Stimulated activated CD4-positive, alpha-beta T cell treated with anti-CD3 and anti-CD28 coated beads, Interleukin-1b, Interleukin-23, amount 100 ng/mL, for 4 hours (primary cell): ENCODE measurements at regions not wholly inside any gene's neighbourhood (a gene's known extent, or its start where the extent isn't known, plus 50 kb on each side); places are given as distances from the start of the nearest gene placed in this dataset.
A peak's percentile ranks its signal among the peaks of the same experiment; 100 is the strongest.

Experiments used
- DNase-seq, 2 donors: peaks; one replicate each; pipeline ENCODE4 v3.0.0-alpha.2; 2020; ENCODE audit warnings: low read depth in 2 of 2

- DNase-seq = no peak
Measured at GRCh38 chr18:46265196-46266156, 161.3 kb downstream of the HAUS1 start.

GRCh38 chr18:46266473-46266872 lies 162.3 kb downstream of the HAUS1 start:
- no peak for DNase-seq

DNA sequence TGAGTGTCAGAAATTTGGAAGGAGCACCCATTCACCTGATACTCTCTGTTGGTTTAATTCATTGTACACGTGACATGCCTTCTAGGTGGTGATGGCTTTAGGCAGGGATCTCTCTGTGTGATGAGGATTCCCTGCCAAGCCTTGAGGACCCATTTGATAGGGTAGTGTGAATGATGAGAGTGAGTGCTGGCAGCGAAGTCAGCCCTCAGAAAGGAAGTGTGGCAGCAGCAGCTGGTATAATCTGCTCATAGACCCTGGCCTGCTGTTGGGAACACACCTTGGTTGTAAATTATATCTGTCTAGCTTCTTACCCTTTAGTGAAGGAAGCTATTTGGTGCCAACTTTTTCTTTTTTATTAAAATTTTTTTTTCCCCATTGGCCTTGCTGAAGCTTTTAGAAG lies 164.5 kb downstream of the HAUS1 start:
- no peak for DNase-seq

DNA sequence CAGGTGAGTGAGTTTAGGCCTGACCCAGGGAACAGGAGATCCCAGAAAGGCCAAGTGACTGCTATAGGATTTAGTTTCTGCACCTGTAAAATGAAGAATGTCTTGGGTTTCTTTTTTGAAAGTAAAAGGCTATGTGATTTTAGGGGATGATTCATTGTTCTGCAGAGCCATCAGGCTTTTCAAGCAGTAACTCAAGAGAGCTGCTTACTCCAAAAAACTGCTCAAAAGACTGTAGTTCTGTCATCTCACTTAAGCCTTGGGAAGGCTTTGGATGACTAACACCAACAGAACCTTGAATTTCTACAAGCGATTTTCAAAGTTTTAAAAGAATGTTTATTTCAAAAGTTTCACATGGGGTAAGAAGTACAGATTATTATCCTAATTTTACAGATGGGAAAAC lies 165.1 kb downstream of the HAUS1 start:
- DNase-seq = no peak

DNA sequence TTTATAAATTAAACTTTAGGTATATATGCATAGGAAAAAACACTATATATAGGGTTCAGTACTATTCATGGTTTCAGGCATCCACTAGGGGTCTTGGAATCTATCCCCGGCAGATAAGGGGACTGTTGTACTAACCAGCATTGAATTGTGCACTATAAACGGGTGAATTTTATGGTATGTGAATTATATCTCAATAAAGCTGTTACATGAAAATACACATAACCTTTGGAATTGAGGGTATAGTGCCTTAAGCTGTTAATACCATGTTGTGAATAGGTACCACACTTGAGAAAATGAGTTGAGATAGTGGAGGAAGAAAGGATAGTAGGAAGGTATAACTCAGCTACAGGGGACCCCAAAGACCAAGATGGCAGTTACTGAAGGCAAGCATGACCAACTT lies 167.3 kb downstream of the HAUS1 start:
- DNase-seq = no peak

GRCh38 chr18:46273861-46274260 lies 169.7 kb downstream of the HAUS1 start:
- DNase-seq = no peak

- DNase-seq = no peak
Measured at GRCh38 chr18:46274266-46274665, 170.1 kb downstream of the HAUS1 start.

DNA sequence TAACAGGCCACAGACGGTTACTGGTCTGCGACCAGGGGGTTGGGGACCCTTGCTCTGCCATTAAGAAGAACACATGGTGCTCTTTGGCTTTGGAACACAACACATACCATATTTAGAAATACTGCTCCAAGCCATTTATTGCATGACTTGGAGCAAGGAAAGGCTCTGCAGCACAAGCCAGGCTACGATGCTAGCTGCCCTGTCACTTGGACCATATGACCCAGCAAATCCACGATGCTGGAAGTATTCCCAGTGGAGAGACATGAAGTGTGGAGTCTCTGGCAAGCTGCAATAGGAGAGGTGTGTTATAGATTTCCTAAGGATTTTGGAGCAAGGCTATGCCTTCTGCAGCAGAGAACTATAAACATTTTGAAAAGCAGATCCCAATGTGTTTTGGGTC lies 171.2 kb downstream of the HAUS1 start:
- no peak for DNase-seq

DNA sequence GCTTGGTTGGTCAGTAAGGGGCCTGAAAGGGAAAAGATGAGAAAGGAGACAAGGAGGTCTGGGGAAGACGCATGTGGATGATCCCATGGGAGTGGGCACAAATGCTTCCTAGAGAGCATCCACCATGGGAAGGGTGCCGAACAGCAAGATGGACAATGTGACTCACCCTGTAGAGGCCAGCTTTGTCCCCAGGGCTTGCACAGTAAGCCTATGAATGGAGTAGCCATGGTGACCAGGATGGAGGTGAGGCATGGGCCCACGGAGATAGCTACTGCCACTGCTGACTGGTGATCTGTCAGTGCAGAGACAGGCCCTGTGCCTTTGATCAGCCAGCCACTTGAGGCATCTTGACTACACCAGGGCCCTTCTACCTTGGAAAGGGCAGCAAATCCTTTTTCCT lies 172.6 kb downstream of the HAUS1 start:
- DNase-seq = no peak

GRCh38 chr18:46278481-46279465 lies 174.6 kb downstream of the HAUS1 start:
- no peak for DNase-seq

- DNase-seq = no peak
Measured at GRCh38 chr18:46279673-46280072, 175.5 kb downstream of the HAUS1 start.

DNA sequence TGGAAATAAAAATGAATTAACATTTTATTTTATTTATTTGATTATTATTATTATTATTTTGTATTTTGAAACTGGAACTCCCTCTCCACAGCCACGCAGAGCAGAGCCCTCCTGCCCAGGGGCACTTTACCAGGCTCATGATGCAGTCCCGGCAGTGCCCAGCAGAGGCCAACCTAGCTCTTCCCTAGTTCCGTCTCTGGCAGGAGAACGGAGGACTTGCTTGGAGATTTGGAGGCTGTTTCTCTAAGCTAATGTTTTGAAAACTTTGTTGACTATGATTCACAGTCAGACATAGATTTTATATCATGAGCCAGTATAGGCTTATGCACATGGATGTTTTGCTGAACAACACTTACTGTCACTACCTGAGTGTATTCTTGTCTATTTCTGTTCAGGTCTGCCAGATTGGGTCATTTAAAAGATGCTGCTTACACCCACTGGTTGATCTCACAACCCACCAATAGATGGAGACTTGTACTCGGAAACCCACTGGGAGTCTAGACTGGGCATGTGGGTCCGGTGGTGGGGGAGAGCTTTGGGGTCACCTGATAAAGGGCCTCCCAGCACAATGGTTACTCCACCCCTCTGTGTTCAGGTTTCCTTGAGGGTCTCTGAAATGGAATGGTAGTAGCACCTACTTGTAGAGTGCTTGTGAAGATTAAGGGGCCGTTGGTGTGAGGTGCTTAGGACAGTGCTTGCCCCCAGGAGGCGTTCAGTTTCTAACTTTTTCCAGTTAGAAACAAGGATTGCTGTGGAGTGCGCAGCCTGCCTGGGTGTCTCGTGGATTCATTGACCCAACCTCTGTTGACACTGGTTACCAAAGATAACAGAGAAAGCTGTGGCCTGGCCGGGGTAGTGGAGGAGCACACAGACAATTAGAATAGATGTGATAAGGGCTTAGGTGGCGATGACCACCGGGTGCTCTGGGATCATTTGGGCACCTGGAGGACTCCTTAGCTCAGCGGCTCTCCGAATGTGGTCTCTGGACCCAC lies 177.3 kb downstream of the HAUS1 start:
- DNase-seq = peak; percentile 34 to 44

DNA sequence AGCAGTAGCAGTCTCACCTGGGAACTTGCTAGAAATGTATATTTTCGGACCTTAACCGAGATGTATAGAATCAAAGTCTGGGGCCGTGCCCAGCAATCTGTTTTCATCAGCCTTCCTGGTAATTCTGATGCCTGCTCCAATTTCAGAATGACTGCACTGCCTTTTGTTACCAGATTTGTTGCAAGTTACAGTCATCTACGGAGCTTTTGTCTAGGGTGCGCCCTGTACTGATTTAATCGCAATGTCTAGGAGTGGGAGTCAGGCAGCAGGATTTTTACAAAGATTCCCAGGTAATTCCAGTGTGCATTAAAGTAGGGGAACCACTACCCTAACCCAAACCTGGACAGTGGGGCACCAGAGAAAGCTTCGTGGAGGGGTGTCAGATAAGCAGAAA lies 178.0 kb downstream of the HAUS1 start:
- DNase-seq = no peak

GRCh38 chr18:46282646-46283045 lies 178.5 kb downstream of the HAUS1 start:
- no peak for DNase-seq

DNA sequence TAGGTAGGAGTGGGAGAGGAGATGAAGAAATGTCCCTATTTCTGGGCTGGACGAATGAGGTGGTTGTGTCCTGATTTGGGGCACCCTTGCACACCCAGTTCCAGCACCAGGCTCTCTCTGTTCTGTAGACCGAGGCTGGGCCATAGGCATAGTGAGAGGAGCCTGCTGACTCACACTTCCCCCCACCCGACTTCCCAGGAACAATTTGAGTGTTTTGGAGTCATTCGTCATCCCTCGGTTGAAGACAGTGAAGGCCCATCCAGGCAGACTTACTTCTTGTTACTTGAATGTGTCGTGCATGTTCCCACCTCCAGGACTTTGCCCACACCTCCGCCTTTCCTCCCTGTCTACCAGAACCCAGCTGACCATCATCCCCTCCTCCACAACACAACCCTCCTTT lies 179.1 kb downstream of the HAUS1 start:
- DNase-seq = no peak

DNA sequence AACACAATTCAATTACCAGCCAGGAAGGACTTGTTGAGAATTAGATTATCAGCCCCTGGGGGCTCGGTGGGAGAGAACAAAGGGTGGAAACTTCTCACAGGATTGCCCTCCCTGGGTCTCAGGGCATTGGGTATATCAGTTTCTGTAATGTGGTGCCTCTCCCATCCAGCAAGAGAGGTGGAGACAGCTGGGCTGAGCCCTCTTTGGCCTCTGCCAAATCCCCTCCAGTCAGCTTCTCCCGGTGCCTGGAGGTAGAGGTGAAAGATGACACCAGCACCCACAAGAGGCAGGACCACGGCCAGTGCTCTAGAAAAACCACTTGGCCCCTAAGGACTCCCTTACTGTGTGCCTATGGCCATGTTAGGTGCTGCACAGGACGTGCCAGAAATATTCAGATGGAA lies 179.7 kb downstream of the HAUS1 start:
- no peak for DNase-seq

- no peak for DNase-seq
Measured at GRCh38 chr18:46289463-46289862, 185.3 kb downstream of the HAUS1 start.

GRCh38 chr18:46289931-46290330 lies 185.7 kb downstream of the HAUS1 start:
- DNase-seq = no peak

GRCh38 chr18:46290440-46291020 lies 186.3 kb downstream of the HAUS1 start:
- no peak for DNase-seq

- no peak for DNase-seq
Measured at GRCh38 chr18:46291149-46291548, 187.0 kb downstream of the HAUS1 start.

DNA sequence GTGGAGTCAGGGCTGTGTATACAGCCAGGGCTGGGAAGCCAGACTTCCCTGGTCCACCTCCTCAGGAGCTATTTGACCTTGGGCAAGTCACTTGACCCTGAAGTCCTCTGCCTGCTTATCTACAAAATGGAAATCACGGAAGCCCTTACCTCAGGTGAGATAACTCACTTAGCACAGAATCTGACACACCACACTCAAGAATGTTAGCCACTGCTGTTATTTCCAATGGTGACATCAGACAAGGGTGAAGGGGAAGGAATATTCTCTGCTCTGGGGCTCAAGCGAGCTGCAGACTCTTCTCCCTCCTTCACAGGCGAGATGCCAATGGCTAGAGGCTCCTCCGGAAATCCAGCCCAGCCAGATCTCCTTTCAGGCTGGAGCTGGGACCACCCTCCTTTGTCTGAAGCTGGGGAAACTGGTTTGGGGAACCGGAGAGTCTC lies 189.6 kb downstream of the HAUS1 start:
- DNase-seq = no peak
